Stimulated activated CD8-positive, alpha-beta memory T cell treated with anti-CD3 and anti-CD28 coated beads, Interleukin-12 subunit alpha, Interleukin-12 subunit beta, amount 100 ng/mL, for 4 hours (primary cell): ENCODE measurements at regions not wholly inside any gene's neighbourhood (a gene's known extent, or its start where the extent isn't known, plus 50 kb on each side); places are given as distances from the start of the nearest gene placed in this dataset.
"Not testable (repeated sequence)": the region's sequence is repeated elsewhere in the genome, so short reads cannot be mapped to it uniquely, and the experiment has no call there.

Source experiments
- DNase-seq: peaks from one replicate; pipeline ENCODE4 v3.0.0-alpha.2; 2020; ENCODE audit warnings: low read depth

DNA sequence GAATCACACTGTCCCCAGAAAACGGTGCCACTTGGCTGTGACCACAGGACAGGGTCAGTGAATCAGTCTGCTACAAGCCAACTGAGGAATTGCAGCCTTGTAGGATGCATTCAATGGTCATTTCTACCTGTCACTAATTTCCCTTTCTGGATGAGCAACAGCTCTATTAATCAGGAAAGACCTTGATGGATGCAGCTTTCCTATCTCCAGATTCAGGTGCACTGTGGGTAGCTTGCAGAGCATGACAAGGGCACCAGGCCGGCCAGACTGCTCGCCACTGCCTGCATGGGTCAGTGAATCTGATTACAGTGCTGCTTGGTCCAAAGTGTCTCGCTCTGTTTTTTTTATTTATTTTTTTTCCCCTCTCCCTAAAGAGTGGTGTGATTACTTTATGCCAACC is 506.8 kb upstream of the AUTS2 start:
- DNase-seq = no peak

DNA sequence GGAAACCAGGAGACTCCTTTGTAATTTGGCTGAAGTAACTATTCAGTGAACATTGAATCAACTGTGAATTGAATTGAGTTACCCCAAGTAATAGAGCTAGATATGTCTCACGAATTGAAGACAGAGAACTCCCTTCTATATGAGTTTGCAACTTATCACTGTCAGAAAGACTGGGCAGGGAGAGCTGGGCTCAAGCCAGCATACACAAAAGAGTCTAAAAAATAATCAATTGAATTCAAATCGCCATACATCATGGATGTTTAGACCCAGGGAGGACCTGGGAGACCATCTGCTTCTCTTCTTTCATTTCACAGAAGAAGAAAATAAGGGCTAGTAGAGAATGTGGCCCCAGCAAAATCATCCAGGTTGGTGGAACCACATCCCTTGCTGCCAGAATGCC is 503.1 kb upstream of the AUTS2 start:
- no peak for DNase-seq

DNA sequence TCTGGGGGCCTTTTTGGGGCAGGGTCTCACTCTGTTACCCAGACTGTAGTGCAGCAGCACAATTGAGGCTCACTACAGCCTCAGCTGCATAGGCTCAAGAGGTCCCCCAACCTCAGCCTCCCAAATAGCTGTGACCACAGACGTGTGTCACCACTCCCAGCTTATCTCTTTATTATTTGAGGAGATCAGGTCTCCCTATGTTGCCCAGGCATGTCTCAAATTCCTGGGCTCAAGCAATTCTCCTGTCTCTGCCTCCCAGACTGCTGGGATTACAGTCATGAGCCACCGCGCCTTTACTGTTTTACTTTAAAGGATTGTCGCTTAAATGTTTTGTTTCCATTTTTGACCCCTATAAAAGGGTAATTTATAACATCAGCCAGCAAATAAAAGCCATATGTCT is 502.6 kb upstream of the AUTS2 start:
- no peak for DNase-seq

DNA sequence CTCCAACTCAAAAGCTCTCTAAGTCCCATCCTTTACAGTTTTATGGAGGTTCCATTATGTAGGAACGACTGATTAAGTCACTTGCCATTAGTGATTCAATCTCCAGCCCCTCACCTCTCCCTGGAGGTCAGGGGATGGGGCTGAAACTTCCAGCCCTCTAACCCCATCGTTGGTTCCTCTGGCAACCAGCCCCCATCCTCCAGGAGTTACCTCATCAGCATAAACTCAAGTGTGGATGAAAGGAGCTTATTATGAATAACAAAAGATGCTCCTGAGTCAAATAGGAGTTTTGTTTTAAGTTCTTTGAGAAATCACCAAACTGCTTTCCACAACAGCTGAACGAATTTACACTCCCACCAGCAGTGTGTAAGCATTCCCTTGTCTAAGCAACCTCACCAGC is 494.3 kb upstream of the AUTS2 start:
- no peak for DNase-seq

DNA sequence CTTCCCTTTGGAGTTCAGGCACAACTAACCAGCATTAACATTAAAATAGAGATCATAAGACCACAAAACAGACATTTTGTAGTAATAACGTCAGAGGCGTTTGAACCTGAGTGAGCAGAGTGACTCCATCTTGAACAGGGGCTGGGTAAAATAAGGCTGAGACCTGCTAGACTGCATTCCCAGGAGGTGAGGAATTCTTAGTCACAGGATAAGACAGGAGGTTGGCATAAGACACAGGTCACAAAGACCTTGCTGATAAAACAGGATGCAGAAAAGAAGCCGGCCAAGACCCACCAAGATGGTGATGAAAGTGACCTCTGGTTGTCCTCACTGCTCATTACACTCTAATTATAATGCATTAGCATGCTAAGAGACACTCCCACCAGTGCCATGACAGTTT is 493.2 kb upstream of the AUTS2 start:
- no peak for DNase-seq

DNA sequence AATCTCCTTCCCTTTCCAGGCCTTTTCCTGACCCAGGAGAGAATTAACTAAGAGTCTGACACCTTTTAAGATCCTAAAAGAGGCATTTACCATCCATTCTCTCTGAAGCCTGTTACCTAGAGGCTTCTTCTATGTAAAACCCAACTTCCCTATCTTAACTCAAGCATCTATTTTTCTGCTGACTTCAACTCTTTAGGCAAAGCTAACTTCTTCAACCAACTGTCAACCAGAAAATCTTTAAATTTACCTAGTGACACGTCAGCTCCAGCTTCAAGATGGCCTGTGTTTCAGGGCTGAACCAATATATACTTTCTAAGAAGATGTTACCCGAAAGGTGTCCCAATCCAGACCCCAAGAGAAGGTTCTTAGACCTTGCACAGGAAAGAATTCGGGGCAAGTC is 492.3 kb upstream of the AUTS2 start:
- DNase-seq = no peak

DNA sequence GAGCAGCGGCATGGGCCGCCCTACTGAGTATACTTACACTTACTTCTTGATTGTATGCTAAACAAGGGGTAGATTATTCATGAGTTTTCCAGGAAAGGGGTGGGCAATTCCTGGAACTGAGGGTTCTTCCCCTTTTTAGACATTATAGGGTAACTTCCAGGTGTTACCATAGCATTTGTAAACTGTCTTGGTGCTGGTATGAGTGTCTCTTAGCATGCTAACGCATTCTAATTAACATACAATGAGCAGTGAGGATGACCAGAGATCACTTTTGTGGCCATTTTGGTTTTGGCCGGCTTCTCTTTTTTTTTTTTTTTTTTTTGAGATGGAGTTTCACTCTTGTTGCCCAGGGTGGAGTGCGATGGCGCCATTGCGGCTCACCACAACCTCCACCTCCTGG is 491.8 kb upstream of the AUTS2 start:
- DNase-seq = not testable (repeated sequence)

DNA sequence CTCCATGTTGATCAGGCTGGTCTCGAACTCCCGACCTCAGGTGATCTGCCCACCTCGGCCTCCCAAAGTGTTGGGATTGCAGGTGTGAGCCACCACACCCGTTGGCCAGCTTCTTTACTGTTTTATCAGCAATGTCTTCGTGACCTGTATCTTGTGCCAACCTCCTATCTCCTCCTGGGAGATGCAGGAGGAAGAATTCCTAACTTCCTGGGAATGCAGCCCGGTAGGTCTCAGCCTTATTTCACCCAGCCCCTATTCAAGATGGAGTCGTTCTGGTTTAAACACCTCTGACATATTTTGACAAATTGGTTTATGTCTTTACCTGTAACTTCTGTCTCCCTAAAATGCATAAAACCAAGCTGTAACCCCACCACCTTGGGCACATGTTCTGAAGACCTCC is 491.3 kb upstream of the AUTS2 start:
- not testable (repeated sequence) for DNase-seq

DNA sequence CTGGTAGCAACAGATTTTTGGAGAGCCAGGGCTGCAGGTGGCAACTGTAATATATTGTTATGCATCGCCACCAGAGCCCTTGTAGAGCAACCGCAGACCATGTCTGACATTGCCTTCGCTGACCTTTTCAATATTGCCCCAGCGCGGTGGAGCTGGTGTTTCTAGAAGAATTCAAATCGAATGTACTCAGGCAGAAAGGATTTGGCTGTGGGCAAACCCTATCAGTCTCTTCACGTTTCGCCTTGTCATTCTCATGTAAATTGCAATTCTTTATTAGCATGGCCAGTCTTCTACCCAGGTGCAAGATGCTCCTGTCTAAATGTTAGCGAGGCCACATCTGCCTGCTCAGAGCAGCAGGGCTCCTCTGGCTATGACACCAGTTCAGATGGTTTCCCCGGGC is 490.2 kb upstream of the AUTS2 start:
- no peak for DNase-seq

DNA sequence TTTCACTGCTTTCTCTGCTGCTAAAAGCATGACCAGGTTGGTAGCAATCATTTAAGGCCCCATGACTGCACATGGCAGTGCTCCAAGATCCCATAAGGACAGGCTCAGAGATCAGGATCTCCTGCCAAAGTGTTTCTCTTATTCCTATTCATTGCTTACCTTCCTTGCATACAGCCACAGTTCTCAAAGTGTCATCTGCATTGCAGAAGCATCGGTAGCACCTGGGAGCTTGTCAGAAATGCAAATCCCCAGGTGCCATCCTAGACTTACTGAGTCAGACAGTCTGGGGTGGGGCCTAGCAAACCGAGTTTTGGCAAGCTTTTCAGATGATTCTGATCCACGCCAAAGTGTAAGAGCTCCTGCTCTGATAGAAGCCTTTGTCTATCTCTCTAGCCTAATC is 489.0 kb upstream of the AUTS2 start:
- DNase-seq = no peak

DNA sequence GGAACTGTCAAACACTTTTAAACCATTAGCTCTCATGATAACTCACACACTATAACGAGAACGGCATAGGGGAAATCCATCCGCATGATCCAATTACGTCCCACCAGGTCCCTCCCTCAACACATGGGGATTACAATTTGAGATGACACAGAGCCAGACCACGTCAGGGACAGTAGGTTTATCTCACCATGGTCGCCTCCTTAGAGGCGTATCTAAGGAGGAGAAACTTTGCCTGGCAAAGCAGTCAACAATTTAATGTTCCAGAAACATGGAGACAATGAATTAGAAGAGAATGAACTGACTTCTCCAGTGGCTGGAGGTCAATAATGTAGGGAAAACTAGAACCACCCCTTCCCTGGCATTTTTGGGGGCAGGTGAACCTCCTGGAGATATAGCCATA is 488.4 kb upstream of the AUTS2 start:
- DNase-seq = no peak

DNA sequence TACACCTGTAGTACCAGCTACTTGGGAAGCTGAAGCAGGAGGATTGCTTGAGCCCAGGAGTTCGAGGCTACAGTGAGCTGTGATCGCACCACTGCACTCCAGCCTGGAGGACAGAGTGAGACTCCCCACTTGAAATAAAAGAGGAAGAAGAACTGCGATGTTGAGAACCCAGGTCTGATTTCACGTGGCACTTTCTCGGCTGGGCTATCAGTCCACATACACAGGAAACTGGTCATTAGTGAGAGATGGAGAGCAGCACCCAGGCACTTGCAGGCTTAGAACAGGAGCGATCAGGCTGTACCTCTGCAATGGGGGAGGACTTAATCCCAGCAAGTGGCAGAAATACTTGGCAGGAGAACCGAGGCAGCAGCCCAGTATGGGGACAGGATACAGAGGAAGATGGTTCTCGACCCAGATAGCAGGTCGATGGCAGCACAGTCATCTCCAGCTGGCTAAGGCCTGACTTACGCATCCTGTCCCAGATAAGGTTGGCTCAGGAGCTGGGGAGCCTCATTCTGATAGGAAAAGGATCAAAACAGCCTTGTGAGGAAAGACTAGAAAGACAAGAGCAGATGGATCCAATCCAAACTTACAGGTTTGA is 487.7 kb upstream of the AUTS2 start:
- no peak for DNase-seq

DNA sequence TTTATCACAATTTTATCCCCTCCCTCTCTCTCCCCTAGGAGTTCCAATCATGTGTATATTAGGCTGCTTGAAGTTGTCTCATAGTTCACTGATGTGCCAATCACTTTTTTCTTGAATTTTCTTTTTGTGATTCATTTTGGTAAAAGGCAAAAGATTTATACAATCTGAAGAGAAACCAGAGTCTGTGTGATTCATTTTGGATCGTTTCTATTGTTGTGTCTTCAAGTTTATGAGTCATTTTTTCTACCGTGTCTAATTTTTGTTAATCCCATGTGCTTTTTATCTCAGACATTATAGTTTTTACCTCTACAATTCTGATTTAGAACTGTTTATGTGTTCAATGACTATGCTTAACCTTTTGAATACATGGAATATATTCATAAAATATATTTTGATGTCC is 483.9 kb upstream of the AUTS2 start:
- DNase-seq = no peak

DNA sequence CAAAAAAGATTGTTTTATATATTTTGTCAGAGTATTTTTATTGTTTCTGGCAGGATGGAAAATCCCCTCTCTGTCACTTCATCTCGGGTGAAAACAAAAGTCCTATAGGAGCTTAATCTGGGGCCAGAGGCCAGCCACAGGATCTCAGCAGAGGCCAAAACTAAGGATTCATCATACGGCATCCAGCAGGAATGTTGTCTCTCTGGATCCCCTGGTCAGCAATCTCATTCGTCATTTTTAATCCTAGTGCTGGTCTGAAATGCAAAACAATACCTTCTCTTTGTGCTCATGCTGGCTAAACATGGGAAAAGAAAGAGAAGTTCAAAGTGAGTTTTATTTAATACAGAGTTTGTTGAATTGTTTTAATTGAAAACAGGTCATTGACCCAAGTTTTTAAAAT is 482.5 kb upstream of the AUTS2 start:
- DNase-seq = no peak

DNA sequence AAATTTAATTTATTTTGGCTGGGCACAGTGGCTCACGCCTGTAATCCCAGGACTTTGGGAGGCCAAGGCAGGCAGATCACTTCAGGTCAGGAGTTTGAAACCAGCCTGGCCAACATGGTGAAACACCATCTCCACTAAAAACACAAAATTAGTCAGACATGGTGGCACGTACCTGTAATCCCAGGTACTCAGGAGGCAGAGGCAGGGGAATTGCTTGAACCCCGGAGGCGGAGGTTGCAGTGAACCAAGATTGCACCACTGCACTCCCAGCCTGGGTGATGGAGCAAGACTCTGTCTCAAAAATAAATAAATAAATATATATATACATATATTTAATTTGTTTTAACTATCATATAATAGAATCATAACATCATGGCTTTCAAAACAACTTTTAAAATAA is 482.1 kb upstream of the AUTS2 start:
- DNase-seq = not testable (repeated sequence)

DNA sequence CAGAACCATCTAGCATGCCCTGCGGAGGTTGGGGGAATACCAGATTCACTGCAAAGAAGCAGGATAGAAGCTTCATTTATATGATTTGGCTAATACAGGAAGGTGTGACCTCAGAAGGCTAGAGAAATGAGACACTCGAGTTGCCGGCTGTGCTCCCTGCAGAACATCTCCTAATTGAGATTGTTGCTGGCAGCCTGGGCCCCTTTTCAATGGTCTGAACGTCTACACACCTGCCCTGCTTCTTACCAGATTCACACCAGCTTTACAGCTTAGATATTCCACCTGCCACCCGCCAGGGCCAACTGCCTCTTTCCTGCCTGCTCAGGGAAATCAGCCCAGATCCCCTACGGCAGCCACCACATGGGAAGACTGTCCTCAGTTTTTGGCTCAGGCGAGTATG is 475.3 kb upstream of the AUTS2 start:
- no peak for DNase-seq

DNA sequence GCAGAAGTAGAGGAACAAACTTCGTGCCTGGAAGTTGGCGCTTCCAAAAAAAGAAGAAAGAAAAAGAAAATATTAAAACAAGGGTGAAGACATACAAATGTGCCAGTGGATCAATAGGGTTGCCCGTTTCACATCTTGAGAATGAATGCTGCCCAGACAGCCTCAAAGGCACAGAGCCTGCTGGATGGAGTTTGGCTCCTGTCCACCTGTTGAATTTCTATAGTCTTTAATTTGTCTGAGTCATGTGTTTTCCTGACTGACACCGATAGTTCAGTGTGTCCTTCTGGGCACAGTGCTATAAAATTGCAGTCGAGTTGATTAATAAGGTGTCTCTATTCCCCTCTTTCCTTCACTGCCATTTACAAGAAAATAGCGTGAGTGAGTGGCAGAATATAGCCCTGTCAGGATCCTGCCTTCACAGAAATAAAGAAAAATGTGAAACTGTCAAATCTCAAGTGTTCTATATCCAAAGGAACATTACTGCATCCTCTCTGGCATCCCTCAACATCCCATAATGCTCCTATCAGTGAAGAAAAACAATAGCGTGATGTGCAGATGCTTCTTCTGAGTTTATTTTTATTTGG is 471.3 kb upstream of the AUTS2 start:
- no peak for DNase-seq

DNA sequence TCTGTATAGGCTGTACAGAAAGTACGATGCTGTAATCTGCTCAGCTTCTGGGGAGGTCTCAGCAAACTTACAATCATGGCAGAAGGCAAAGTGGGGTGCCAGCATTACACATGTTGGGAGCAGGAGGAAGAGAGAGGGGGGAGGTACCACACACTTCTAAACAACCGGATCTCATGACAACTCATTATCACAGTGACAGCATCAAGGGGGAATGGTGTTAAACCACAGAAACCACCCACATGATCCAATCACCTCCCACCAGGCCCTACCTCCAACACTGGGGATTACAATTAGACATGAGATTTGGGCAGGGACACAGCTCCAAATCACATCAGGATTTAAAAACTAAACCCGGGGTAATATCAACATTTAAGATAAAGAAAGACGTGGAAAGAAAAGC is 468.8 kb upstream of the AUTS2 start:
- DNase-seq = no peak

DNA sequence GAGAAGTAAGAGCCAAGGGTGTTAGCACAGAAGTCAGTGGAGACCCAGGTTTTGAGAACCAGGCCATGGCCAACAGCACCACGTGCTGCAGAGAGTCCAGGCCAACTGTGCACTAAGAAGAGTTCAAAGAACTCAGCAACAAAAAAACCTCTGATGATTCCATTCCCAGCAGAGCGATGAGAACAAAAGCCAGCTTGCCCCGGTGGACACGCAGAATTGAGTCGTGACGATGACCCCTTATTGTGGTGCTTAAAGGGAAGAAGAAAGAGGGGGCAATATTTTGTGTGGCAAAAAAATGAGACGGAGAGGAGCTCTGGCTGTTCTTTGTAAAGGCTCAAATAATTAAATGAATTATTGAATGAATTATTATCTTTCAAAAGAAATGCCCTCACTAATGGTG is 468.3 kb upstream of the AUTS2 start:
- DNase-seq = no peak

DNA sequence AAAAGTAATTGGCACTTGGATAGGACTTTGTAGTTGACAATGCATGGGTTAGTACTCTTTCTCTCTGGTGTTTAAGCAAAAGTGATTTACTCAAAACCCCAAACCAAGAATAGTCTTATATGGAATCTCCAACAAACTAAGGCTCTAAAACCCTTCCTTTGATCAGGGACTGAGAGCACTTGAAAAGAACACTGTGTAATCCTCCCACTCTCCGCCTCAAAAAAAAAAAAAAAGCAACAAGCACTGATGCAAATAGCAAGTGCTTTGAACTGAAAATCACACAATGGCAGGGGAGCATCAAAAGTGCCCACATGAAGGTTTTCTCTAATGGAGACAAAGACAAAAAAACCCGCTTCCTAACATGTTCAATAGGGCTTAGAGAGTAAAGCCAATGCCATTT is 467.9 kb upstream of the AUTS2 start:
- DNase-seq = no peak

DNA sequence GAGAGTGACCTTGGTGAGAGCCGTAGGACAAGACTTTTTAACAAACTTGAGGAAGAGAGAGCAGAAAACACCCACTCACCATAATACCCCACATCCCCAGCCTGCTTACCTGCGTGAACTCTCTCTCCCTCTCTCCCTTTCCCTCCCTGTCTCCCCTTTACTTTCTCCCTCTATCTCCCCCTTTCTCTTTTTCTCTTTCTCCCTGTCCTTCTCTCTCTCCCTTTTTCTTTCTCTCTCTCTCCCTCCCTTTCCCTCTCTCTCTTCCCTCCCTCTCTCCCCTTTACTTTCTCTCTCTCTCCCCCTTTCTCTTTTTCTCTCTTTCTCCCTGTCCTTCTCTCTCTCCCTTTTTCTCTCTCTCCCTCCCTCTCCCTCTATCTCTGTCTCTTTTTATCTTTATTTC is 464.0 kb upstream of the AUTS2 start:
- DNase-seq = no peak

DNA sequence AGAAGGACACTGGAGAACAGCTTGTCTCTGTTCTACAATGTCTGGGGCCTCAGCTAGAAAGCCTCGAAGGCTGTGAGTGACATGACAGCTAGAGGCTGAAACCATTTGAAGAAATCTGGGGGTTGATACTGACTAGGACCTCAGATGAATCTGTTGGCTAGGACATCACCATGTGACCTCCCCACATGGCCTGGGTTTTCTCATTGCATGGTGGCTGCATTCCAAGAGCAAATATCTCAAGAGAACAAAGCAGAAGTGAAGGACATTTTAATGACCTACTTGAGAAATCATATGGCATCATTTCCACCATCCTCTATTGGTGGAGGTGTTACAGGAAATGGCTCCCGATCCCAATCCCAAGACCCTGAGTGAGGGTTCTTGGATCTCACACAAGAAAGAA is 450.6 kb upstream of the AUTS2 start:
- DNase-seq = no peak

DNA sequence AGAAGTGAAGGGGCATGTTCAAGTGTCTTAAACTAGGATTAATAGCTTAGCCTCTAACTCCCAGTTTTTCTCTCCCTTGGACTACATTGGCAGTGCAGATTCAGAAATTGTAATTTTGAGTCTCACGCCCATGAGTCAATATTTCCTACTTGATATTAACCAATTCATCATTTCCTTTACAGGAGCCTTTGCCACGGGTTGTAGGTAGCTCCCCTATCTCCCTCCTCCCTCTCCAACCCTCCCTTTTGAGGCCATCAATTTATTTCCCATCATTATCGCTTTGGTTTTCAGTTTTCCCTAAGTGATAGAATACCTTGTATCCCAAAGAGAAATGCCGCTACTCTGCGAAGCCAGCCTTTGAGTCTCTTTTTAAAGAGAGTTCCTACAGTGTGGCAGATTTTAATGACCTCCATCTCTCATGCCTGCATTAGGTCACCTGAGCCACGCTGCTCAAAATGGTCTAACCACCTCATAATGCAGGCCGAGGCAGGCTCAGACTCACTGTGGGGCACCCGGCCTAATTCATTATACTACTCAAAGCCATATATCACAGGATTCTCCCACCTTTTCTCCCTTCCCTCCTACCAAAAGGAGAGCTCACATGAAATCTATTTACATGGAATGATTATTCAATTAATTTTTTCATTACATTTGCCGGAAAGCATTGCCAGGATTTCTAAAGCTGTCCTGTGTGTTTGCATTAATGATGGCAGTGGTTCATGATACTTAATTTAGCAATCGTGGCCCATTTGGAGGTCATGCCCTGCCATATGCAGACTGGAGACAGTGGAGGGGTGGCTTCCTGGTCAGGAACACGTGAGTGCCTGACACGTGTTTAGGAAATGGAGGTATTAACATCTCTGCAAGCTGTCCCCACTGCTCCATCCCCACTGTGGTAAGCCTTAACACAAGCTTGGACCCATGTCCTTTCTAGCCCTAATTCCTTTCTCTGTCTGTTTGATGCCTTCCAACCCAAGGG is 448.2 kb upstream of the AUTS2 start:
- no peak for DNase-seq
